GM12874 (cell line): ENCODE measurements at regions not wholly inside any gene's neighbourhood (a gene's known extent, or its start where the extent isn't known, plus 50 kb on each side); places are given as distances from the start of the nearest gene placed in this dataset.

Experiments used
- CTCF ChIP-seq: IDR thresholded peaks from 2 replicates; pipeline ENCODE4 v1.5.1; 2011; ENCODE audit warnings: low read depth, mild to moderate bottlenecking, control low read depth, low read length, moderate library complexity; ENCODE audit not compliant: insufficient read depth

GRCh38 chr14:55746558-55746957 is 166.6 kb downstream of the KTN1 start:
- no peak for TF ChIP-seq CTCF

- no peak for TF ChIP-seq CTCF
These were observed 167.2 kb downstream of the KTN1 start for GRCh38 chr14:55747186-55747585.

- no peak for TF ChIP-seq CTCF
These were observed 169.3 kb downstream of the KTN1 start for GRCh38 chr14:55749201-55749812.

GRCh38 chr14:55749946-55750345 is 169.9 kb downstream of the KTN1 start:
- TF ChIP-seq CTCF: no peak

- TF ChIP-seq CTCF: no peak
These were observed 172.8 kb downstream of the KTN1 start for GRCh38 chr14:55752580-55753390.

- no peak for TF ChIP-seq CTCF
These were observed 174.5 kb downstream of the KTN1 start for GRCh38 chr14:55754471-55754870.

GRCh38 chr14:55754871-55755270 is 174.9 kb downstream of the KTN1 start:
- no peak for TF ChIP-seq CTCF
